K562 (cell line): ENCODE measurements at regions not wholly inside any gene's neighbourhood (a gene's known extent, or its start where the extent isn't known, plus 50 kb on each side); places are given as distances from the start of the nearest gene placed in this dataset.

Experiments
- ATAC-seq: fragments of 200-7000 bp; cut with Tn5 transposase; 3 replicates; pipeline ENCODE4 v1.9.1; 2020; ENCODE audit warnings: moderate library complexity
- BruUV-seq: library from RNA; stranded (reverse); fragments of 400-500 nt; replicated peaks from 2 replicates; lab custom pipeline; 2021; lab: Mats Ljungman, UMichigan
- CTCF ChIA-PET: fragments of 300-600 bp; formaldehyde crosslinking; extraction: SDS; loops from one replicate; lab custom pipeline; 2021; ENCODE audit warnings: low intra/inter-chr PET ratio; lab: Yijun Ruan, JAX
- POLR2A ChIA-PET: fragments of 300-600, 350-650 bp; sonication (Branson Sonifier 250); formaldehyde crosslinking; extraction: SDS; loops from one replicate; lab custom pipeline; 2021; ENCODE audit warnings: antibody characterized with exemption, inconsistent platforms; lab: Yijun Ruan, JAX
- DNase-seq, 4 experiments: peaks; one replicate each; pipeline versions ENCODE4 v3.0.0 to v3.0.0-alpha.2; 2011 to 2018; ENCODE audit warnings: low spot score in 3 of 4, mixed read lengths in 3 of 4; ENCODE audit errors: extremely low read depth in 1 of 4
- FAIRE-seq: peaks from 2 replicates; lab custom pipeline; 2011; peaks lifted over from hg19 to GRCh38; lab: Jason Lieb, UNC
- H2AFZ ChIP-seq: 2 replicates; pipeline ENCODE4 v1.6.0; 2011; ENCODE audit warnings: low read depth, low read length, control low read depth, inconsistent platforms
- H3K27ac ChIP-seq: fragments of 200-600 bp; 3 replicates; pipeline ENCODE4 v1.8.0; 2011; ENCODE audit warnings: low read depth, mild to moderate bottlenecking, control low read depth, inconsistent platforms, low read length, moderate library complexity, mixed read lengths; ENCODE audit errors: extremely low read depth
- H3K27me3 ChIP-seq, 2 experiments: fragments of 300-600 bp in 1 of 2; 2 replicates in 1 of 2; 3 replicates in 1 of 2; pipeline versions ENCODE4 v1.6.0 to v1.8.0; 2011; ENCODE audit warnings: inconsistent platforms in 2 of 2, low read length in 2 of 2, mild to moderate bottlenecking in 1 of 2, mixed read lengths in 1 of 2, moderate library complexity in 1 of 2; ENCODE audit not compliant: control insufficient read depth in 2 of 2, insufficient read depth in 2 of 2
- H3K36me3 ChIP-seq: fragments of 300-600 bp; 3 replicates; pipeline ENCODE4 v1.8.0; 2011; ENCODE audit warnings: mild to moderate bottlenecking, low read length, inconsistent platforms; ENCODE audit not compliant: control insufficient read depth, insufficient read depth
- H3K4me1 ChIP-seq, 2 experiments: fragments of 200-600 bp in 1 of 2; replicated peaks in 1 of 2; 2 replicates in 1 of 2; 3 replicates in 1 of 2; pipeline versions ENCODE4 v1.5.1 to v1.8.0; 2011; ENCODE audit warnings: inconsistent platforms in 2 of 2, low read length in 2 of 2, mild to moderate bottlenecking in 1 of 2, mixed read lengths in 1 of 2, moderate library complexity in 1 of 2; ENCODE audit not compliant: control insufficient read depth in 2 of 2, insufficient read depth in 2 of 2
- H3K4me2 ChIP-seq: 2 replicates; pipeline ENCODE4 v1.6.1; 2011; ENCODE audit warnings: low read length, control low read depth, inconsistent platforms, mixed read lengths; ENCODE audit not compliant: insufficient read depth
- H3K4me3 ChIP-seq: fragments of 200-600 bp; sonication (generic), shearing (Covaris generic); 2 replicates; pipeline ENCODE4 v1.5.1; 2016; ENCODE audit warnings: control low read depth, inconsistent platforms
- H3K79me2 ChIP-seq: fragments of 200-600 bp; 3 replicates; pipeline ENCODE4 v1.8.0; 2011; ENCODE audit warnings: low read length, inconsistent platforms; ENCODE audit not compliant: control insufficient read depth, insufficient read depth
- H3K9ac ChIP-seq, 2 experiments: 2 replicates each; pipeline versions ENCODE4 v1.6.0 to v1.6.1; 2011; ENCODE audit warnings: low read depth in 2 of 2, low read length in 2 of 2, control low read depth in 1 of 2, inconsistent platforms in 1 of 2, mild to moderate bottlenecking in 1 of 2, mixed read lengths in 1 of 2; ENCODE audit not compliant: insufficient read depth in 1 of 2
- H3K9me1 ChIP-seq: one replicate; pipeline ENCODE4 v1.6.0; 2011; ENCODE audit warnings: inconsistent platforms, mild to moderate bottlenecking, low read length, moderate library complexity; ENCODE audit not compliant: control insufficient read depth, insufficient read depth
- H3K9me3 ChIP-seq: replicated peaks from 2 replicates; pipeline ENCODE4 v1.5.1; 2011; ENCODE audit warnings: low read depth, low read length, inconsistent platforms; ENCODE audit not compliant: control insufficient read depth, insufficient read depth
- H4K20me1 ChIP-seq: replicated peaks from 2 replicates; pipeline ENCODE4 v1.6.1; 2011; ENCODE audit warnings: low read length, inconsistent platforms, mixed read lengths; ENCODE audit not compliant: control insufficient read depth, insufficient read depth
- BHLHE40 ChIP-seq: IDR thresholded peaks from 2 replicates; pipeline ENCODE4 v1.6.1; 2011; ENCODE audit warnings: low read length, improper control_type of control experiment
- ETS1 ChIP-seq: conservative IDR thresholded peaks from 2 replicates; pipeline ENCODE4 v1.6.1; 2011; ENCODE audit warnings: low read depth, mild to moderate bottlenecking, low read length; ENCODE audit not compliant: control insufficient read depth
- HOMEZ ChIP-seq: fragments of 250-450 bp; sonication (Bioruptor Pico); IDR thresholded peaks from 2 replicates; pipeline ENCODE4 v1.4.0; 2020; ENCODE audit warnings: mild to moderate bottlenecking, moderate library complexity
- MAX ChIP-seq: sonication (generic); formaldehyde crosslinking; IDR thresholded peaks from 2 replicates; pipeline ENCODE4 v1.9.0; 2022; ENCODE audit warnings: mild to moderate bottlenecking, missing genetic modification reagents
- NCOA4 ChIP-seq: fragments of 450-650 bp; IDR thresholded peaks from 2 replicates; pipeline ENCODE4 v1.6.1; 2018; ENCODE audit warnings: mild to moderate bottlenecking; ENCODE audit not compliant: partially characterized antibody
- RAD51 ChIP-seq: fragments of 450-650 bp; IDR thresholded peaks from 2 replicates; pipeline ENCODE4 v1.7.1; 2016; ENCODE audit warnings: low read depth, mild to moderate bottlenecking, borderline replicate concordance
- TRIM25 ChIP-seq: fragments of 450-650 bp; IDR thresholded peaks from 2 replicates; pipeline ENCODE4 v1.7.0; 2016; ENCODE audit warnings: borderline replicate concordance
- ZBTB8A ChIP-seq: fragments of 450-650 bp; IDR thresholded peaks from 2 replicates; pipeline ENCODE4 v1.6.1; 2018; ENCODE audit warnings: mild to moderate bottlenecking, moderate library complexity; ENCODE audit not compliant: partially characterized antibody
- ZFP91 ChIP-seq: sonication (generic); formaldehyde crosslinking; IDR thresholded peaks from 2 replicates; pipeline ENCODE4 v1.8.0; 2022; ENCODE audit warnings: mild to moderate bottlenecking, missing genetic modification reagents
- ZNF121 ChIP-seq: sonication (generic); formaldehyde crosslinking; conservative IDR thresholded peaks from 2 replicates; pipeline ENCODE4 v1.8.0; 2022; ENCODE audit warnings: missing genetic modification reagents
- ZNF449 ChIP-seq: fragments of 250-450 bp; sonication (Bioruptor Pico); IDR thresholded peaks from 2 replicates; pipeline ENCODE4 v1.8.0; 2022; ENCODE audit warnings: moderate library complexity, mild to moderate bottlenecking, inconsistent platforms
- WGBS: fragments of 100-300 bp; shearing (Covaris generic); methylation state at CpG from one replicate; pipeline ENCODE4 v1.1.6; 2016; ENCODE audit warnings: low coverage, mixed read lengths; ENCODE audit not compliant: insufficient coverage; ENCODE audit errors: missing lambda C conversion rate; 5-methylcytosine and 5-hydroxymethylcytosine counted together
- in situ Hi-C: fragments of 300-500 bp; cut with MboI; formaldehyde crosslinking; loops from 4 replicates; pipeline ENCODE4 v1.15.0; 2018; ENCODE audit warnings: inconsistent platforms, mixed read lengths
- intact Hi-C: fragments of 100-400 bp; cut with micrococcal nuclease; formaldehyde crosslinking; loops from 2 replicates; pipeline ENCODE4 v1.14.2; 2022

DNA sequence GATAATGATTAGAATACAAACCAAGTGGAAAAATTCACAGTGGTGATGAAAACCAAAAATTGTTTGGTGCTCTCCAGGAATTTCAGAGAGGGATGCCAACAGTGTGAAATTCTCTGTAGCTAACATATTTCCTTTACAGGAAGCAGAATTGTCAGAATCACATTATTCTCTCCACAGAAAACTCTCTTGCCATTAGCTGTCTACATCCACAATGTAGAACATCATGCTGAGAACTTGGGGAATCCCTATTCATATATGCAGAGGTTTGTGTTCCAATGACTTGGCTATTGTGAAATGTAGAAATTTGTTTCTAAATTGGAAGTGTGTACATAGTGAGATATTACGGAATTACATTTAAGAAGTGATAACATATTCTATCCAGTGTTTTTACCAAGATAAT is 142.0 kb downstream of the PCDH7 start (continued):
- TF ChIP-seq ZNF449 (CRISPR knock-in tag) (no peak), RAD51 (no peak), ZFP91 (CRISPR knock-in tag) (no peak)
- TF ChIP-seq, all 486 proteins: peak for 0

DNA sequence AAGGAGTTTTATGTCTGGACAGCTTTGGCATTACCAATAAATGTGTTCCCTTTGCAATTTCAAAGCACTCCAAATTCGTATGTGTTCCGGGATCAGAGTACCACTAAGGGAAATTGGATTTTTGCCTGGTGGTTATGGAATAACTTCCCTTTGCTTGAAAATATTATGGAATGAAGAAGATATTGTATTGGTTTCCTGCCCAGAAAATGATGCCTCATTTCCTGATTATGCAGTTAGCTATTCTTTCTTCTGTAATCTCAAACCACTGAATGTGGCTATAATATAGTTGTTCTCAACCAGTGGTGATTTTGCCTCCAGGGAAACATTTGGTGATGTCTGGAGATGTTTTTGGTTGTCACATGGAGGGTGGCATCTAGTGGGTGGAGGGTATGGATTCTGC is 142.9 kb downstream of the PCDH7 start:
- intact Hi-C loops, result no loop called here
- TF ChIP-seq MAX (CRISPR knock-in tag) (no peak), NCOA4 (no peak), HOMEZ (no peak), TRIM25 (no peak), ZBTB8A (no peak), ETS1 (no peak), BHLHE40 (no peak), ZNF121 (CRISPR knock-in tag) (no peak)

More for the DNA sequence above, 142.9 kb downstream of the PCDH7 start:
- CTCF ChIA-PET, result no interaction called here
- H3K9ac ChIP-seq, result no peak overlapping the region
- H3K79me2 ChIP-seq, result no peaks in the 10 kb centered on the region
- 0% methylated on average over 2 of the region's 2 CpGs for WGBS
- H3K9me3 ChIP-seq, result no peaks in the 10 kb centered on the region
- no peak overlapping the region for H3K4me2 ChIP-seq
- H3K27me3 ChIP-seq, result no peaks in the 10 kb centered on the region
- in situ Hi-C loops, result no loop called here
- no peaks in the 10 kb centered on the region for H4K20me1 ChIP-seq
- H2AFZ ChIP-seq, result no peak overlapping the region
- no peaks in the 10 kb centered on the region for H3K9me1 ChIP-seq
- DNase-seq (no peak), ATAC-seq (no peak), FAIRE-seq (no peak)
- no peaks in the 10 kb centered on the region for H3K4me1 ChIP-seq
- BruUV-seq, result no TSS peak
- no peak overlapping the region for H3K27ac ChIP-seq
- no peaks in the 10 kb centered on the region for H3K36me3 ChIP-seq
- no peak overlapping the region for H3K4me3 ChIP-seq
- POLR2A ChIA-PET, result no interaction called here
